Stimulated activated CD8-positive, alpha-beta memory T cell treated with anti-CD3 and anti-CD28 coated beads, Interleukin-12 subunit alpha, Interleukin-12 subunit beta, amount 100 ng/mL, for 4 hours (primary cell): ENCODE measurements at regions not wholly inside any gene's neighbourhood (a gene's known extent, or its start where the extent isn't known, plus 50 kb on each side); places are given as distances from the start of the nearest gene placed in this dataset.

Source experiments
- DNase-seq: peaks from one replicate; pipeline ENCODE4 v3.0.0-alpha.2; 2020; ENCODE audit warnings: low read depth

- no peak for DNase-seq
These were observed 131.6 kb downstream of the AQP9 start for GRCh38 chr15:58269455-58270414.

- DNase-seq: no peak
These were observed 133.2 kb downstream of the AQP9 start for GRCh38 chr15:58271410-58271809.

GRCh38 chr15:58273104-58273503 lies 134.9 kb downstream of the AQP9 start:
- no peak for DNase-seq

- DNase-seq: no peak
These were observed 136.7 kb downstream of the AQP9 start for GRCh38 chr15:58274885-58275284.

- no peak for DNase-seq
These were observed 137.6 kb downstream of the AQP9 start for GRCh38 chr15:58275785-58276184.

- DNase-seq: no peak
These were observed 138.7 kb downstream of the AQP9 start for GRCh38 chr15:58276924-58277323.

- DNase-seq: no peak
These were observed 139.2 kb downstream of the AQP9 start for GRCh38 chr15:58277333-58277732.

- no peak for DNase-seq
These were observed 140.9 kb downstream of the AQP9 start for GRCh38 chr15:58279106-58279505.

GRCh38 chr15:58279654-58280053 lies 141.5 kb downstream of the AQP9 start:
- DNase-seq: no peak

GRCh38 chr15:58282060-58282708 lies 144.0 kb downstream of the AQP9 start:
- no peak for DNase-seq

GRCh38 chr15:58283302-58283701 lies 145.1 kb downstream of the AQP9 start:
- no peak for DNase-seq

- no peak for DNase-seq
These were observed 146.1 kb downstream of the AQP9 start for GRCh38 chr15:58284293-58284692.

- no peak for DNase-seq
These were observed 146.4 kb upstream of the LIPC start for GRCh38 chr15:58285212-58285920.

GRCh38 chr15:58285921-58286278 lies 145.9 kb upstream of the LIPC start:
- DNase-seq: no peak

- no peak for DNase-seq
These were observed 145.3 kb upstream of the LIPC start for GRCh38 chr15:58286523-58286922.

- no peak for DNase-seq
These were observed 143.9 kb upstream of the LIPC start for GRCh38 chr15:58287891-58288290.

- no peak for DNase-seq
These were observed 143.2 kb upstream of the LIPC start for GRCh38 chr15:58288592-58288991.

- DNase-seq: no peak
These were observed 139.9 kb upstream of the LIPC start for GRCh38 chr15:58291848-58292247.

GRCh38 chr15:58292751-58293175 lies 139.0 kb upstream of the LIPC start:
- no peak for DNase-seq

- DNase-seq: no peak
These were observed 137.9 kb upstream of the LIPC start for GRCh38 chr15:58293622-58294550.

GRCh38 chr15:58294681-58295254 lies 137.0 kb upstream of the LIPC start:
- no peak for DNase-seq
